ENCODE measurements at regions not wholly inside any gene's neighbourhood (a gene's known extent, or its start where the extent isn't known, plus 50 kb on each side); places are given as distances from the start of the nearest gene placed in this dataset.

DNA sequence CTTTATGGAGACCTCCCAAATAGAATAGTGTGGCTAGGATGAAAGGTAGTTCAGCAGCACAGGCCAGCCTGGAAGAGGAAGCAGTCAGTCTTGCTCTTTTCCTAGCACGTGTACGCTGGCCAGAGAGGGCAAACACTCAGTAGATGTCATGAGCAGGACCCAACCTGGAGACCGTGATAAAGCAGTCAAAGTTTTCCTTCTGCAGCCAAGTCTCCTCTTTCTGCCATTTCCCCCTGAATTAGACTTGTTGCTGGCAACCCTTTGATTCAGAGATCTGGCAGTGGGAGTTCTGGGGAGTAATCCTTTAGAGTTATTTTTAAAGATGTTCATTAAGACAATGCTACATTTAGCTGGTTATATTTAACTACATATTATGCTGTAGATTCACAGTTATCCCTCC is 183.7 kb downstream of the EXOC5 start:
- DNase-seq (ENCODE audit: low spot score in 2 of 2) = no peak
- H3K36me3 ChIP-seq = no peaks in the 10 kb centered on the region
- no peaks in the 10 kb centered on the region for H3K4me1 ChIP-seq
- no peak for TF ChIP-seq POLR2A (IDR thresholded peaks at IDR 0.05)
- TF ChIP-seq, protein P1, sequence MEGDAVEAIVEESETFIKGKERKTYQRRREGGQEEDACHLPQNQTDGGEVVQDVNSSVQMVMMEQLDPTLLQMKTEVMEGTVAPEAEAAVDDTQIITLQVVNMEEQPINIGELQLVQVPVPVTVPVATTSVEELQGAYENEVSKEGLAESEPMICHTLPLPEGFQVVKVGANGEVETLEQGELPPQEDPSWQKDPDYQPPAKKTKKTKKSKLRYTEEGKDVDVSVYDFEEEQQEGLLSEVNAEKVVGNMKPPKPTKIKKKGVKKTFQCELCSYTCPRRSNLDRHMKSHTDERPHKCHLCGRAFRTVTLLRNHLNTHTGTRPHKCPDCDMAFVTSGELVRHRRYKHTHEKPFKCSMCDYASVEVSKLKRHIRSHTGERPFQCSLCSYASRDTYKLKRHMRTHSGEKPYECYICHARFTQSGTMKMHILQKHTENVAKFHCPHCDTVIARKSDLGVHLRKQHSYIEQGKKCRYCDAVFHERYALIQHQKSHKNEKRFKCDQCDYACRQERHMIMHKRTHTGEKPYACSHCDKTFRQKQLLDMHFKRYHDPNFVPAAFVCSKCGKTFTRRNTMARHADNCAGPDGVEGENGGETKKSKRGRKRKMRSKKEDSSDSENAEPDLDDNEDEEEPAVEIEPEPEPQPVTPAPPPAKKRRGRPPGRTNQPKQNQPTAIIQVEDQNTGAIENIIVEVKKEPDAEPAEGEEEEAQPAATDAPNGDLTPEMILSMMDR (IDR thresholded peaks at IDR 0.05) = no peak
- TF ChIP-seq POLR2AphosphoS5 (IDR thresholded peaks at IDR 0.05) = no peak
- H3K9me3 ChIP-seq = no peaks in the 10 kb centered on the region
- H3K27me3 ChIP-seq = no peaks in the 10 kb centered on the region
- no peak overlapping the region for H3K27ac ChIP-seq
- intact Hi-C loops (cut with DNase I; ENCODE audit: low total_unique reads) = no loop called here
- H3K4me3 ChIP-seq = no peak overlapping the region

DNA sequence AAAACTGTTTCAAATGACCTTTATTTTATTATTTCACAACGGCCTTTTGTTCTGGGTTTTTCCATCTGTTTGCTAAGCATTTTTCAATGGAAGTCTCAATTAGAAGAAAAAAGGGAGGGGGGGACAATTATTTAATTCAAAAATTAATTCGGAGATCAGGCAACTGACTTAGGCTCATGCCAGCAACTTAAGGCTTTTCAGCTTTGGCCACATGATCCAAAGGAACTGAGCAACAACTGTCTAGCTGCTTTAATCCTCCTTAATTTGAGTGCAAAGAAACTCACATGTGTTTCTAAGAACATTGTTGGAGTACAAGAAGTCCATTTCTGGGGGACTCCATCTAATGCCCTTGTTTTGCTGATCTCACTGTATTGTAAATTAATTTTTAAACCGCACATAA is 188.0 kb downstream of the EXOC5 start:
- H3K4me3 ChIP-seq = no peak overlapping the region
- H3K9me3 ChIP-seq = no peaks in the 10 kb centered on the region
- TF ChIP-seq, protein P1 (IDR thresholded peaks at IDR 0.05) = no peak
- TF ChIP-seq POLR2AphosphoS5 (IDR thresholded peaks at IDR 0.05) = no peak
- no peak for TF ChIP-seq POLR2A (IDR thresholded peaks at IDR 0.05)
- no peak for DNase-seq (ENCODE audit: low spot score in 2 of 2)
- H3K27ac ChIP-seq = no peak overlapping the region
- intact Hi-C loops (cut with DNase I; ENCODE audit: low total_unique reads) = no loop called here
- no peaks in the 10 kb centered on the region for H3K36me3 ChIP-seq
- H3K27me3 ChIP-seq = no peaks in the 10 kb centered on the region
- no peaks in the 10 kb centered on the region for H3K4me1 ChIP-seq

DNA sequence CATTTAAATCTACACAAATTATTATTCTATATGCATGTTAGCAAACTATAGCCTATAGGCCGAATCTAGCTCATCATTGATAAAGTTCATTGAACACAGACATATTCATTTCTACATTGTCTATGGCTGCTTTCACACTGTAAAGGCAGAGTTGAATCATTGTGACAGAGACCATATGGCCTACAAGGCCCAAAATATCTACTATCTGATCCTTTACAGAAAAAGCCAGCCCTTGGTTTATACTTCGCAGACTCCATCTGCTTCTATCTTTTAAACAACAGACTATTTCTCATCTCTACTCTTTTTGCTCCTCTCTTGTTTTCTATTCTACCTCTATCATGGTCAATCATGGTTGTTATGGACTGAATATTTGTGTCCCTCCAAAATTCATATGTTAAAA is 190.7 kb downstream of the EXOC5 start:
- no peaks in the 10 kb centered on the region for H3K9me3 ChIP-seq
- DNase-seq (ENCODE audit: low spot score in 2 of 2) = no peak
- H3K27ac ChIP-seq = no peak overlapping the region
- H3K4me1 ChIP-seq = no peaks in the 10 kb centered on the region
- intact Hi-C loops (cut with DNase I; ENCODE audit: low total_unique reads) = no loop called here
- no peaks in the 10 kb centered on the region for H3K36me3 ChIP-seq
- TF ChIP-seq POLR2A (IDR thresholded peaks at IDR 0.05) (no peak), POLR2AphosphoS5 (IDR thresholded peaks at IDR 0.05) (no peak)
- TF ChIP-seq, protein P1 (IDR thresholded peaks at IDR 0.05) = no peak
- H3K4me3 ChIP-seq = no peak overlapping the region
- no peaks in the 10 kb centered on the region for H3K27me3 ChIP-seq

DNA sequence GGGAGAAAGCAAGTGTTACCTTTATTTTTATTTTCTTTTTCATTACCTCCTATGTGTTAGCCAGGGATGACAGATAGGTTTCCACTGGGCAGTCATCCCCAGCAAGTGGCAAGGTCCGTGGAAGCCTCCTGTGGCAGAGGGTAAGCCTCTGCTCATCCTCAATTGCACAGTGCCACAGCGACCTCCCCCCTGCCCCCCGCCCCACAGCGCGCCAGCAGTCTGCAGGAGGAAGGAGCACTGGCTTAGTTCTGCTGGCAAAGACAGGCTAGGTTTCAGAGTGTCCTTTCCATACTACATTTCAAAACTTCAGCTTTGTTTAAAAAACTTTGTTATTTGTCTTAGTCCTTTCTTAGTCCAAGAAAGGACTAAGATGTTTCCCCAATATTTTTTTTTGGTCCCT is 194.7 kb downstream of the EXOC5 start:
- DNase-seq (ENCODE audit: low spot score in 2 of 2) = no peak
- Histone ChIP-seq H3K27me3 (no peaks in the 10 kb centered on the region), H3K27ac (no peak overlapping the region), H3K4me1 (no peaks in the 10 kb centered on the region), H3K4me3 (no peak overlapping the region), H3K36me3 (no peaks in the 10 kb centered on the region), H3K9me3 (no peaks in the 10 kb centered on the region)
- intact Hi-C loops (cut with DNase I; ENCODE audit: low total_unique reads) = no loop called here
- TF ChIP-seq POLR2A (IDR thresholded peaks at IDR 0.05) = no peak
- TF ChIP-seq POLR2AphosphoS5 (IDR thresholded peaks at IDR 0.05) = no peak
- TF ChIP-seq, protein P1 (IDR thresholded peaks at IDR 0.05) = no peak

DNA sequence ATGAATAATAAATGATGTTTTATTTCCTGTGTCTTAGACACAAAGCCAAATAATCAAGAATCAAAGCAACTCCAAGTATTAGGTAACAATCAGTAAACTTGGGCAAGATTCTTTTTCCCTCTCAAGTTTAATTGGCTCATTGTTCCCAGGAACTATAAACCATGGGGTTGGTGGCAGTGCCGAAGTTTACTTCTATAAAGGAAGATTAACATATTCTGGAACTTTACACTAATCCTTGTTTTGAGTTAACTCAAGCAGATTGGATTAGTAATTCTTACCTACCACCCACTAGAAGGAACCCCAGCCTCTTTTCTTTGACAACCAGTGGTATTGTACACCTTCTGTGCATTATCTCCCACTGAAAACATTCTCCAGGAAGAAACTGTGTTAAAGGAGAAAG is 197.1 kb downstream of the EXOC5 start:
- no peak overlapping the region for H3K4me3 ChIP-seq
- no peaks in the 10 kb centered on the region for H3K4me1 ChIP-seq
- intact Hi-C loops (cut with DNase I; ENCODE audit: low total_unique reads) = no loop called here
- DNase-seq (ENCODE audit: low spot score in 2 of 2) = no peak
- H3K27ac ChIP-seq = no peak overlapping the region
- no peaks in the 10 kb centered on the region for H3K9me3 ChIP-seq
- TF ChIP-seq, protein P1 (IDR thresholded peaks at IDR 0.05) = no peak
- TF ChIP-seq POLR2AphosphoS5 (IDR thresholded peaks at IDR 0.05) (no peak), POLR2A (IDR thresholded peaks at IDR 0.05) (no peak)
- H3K27me3 ChIP-seq = no peaks in the 10 kb centered on the region
- no peaks in the 10 kb centered on the region for H3K36me3 ChIP-seq
